Thoracic aorta (tissue), 2 donors: ENCODE measurements at regions not wholly inside any gene's neighbourhood (a gene's known extent, or its start where the extent isn't known, plus 50 kb on each side); places are given as distances from the start of the nearest gene placed in this dataset.

ENCODE experiments used
- ATAC-seq: fragments of 150-250 bp; one replicate; pipeline ENCODE4 v1.8.0; 2017; ENCODE audit warnings: low read depth; ENCODE audit not compliant: insufficient number of reproducible peaks, low FRiP score
- DNase-seq: peaks from one replicate; pipeline ENCODE4 v3.0.0-alpha.2; 2020; ENCODE audit warnings: low spot score
- H3K27ac ChIP-seq, 2 donors: fragments of 200-600 bp; sonication (generic); 1 replicate in 1 of 2; 2 replicates in 1 of 2; pipeline ENCODE4 v1.5.1; 2016; ENCODE audit warnings: mild to moderate bottlenecking in 2 of 2, moderate library complexity in 2 of 2
- H3K27me3 ChIP-seq: fragments of 200-600 bp; sonication (generic); replicated peaks from 2 replicates; pipeline ENCODE4 v1.6.0; 2016; ENCODE audit warnings: mild to moderate bottlenecking; ENCODE audit not compliant: insufficient read depth
- H3K36me3 ChIP-seq: fragments of 200-600 bp; sonication (generic); one replicate; pipeline ENCODE4 v1.5.1; 2016
- H3K4me1 ChIP-seq, 2 donors: fragments of 200-600 bp; sonication (generic); 1 replicate in 1 of 2; 2 replicates in 1 of 2; pipeline versions ENCODE4 v1.5.1 to v1.6.0; 2016; ENCODE audit warnings: low read depth in 2 of 2, mild to moderate bottlenecking in 1 of 2; ENCODE audit not compliant: control insufficient read depth in 1 of 2
- H3K4me3 ChIP-seq: fragments of 200-600 bp; sonication (generic); 2 replicates; pipeline ENCODE4 v1.5.1; 2016; ENCODE audit warnings: mild to moderate bottlenecking
- H3K9me3 ChIP-seq: fragments of 200-600 bp; sonication (generic); 2 replicates; pipeline ENCODE4 v1.5.1; 2016
- TF ChIP-seq, protein P1 (sequence below): fragments of 200-600 bp; sonication (generic); IDR thresholded peaks from one replicate; pipeline ENCODE4 v1.5.1; 2019; ENCODE audit warnings: antibody characterized with exemption

DNA sequence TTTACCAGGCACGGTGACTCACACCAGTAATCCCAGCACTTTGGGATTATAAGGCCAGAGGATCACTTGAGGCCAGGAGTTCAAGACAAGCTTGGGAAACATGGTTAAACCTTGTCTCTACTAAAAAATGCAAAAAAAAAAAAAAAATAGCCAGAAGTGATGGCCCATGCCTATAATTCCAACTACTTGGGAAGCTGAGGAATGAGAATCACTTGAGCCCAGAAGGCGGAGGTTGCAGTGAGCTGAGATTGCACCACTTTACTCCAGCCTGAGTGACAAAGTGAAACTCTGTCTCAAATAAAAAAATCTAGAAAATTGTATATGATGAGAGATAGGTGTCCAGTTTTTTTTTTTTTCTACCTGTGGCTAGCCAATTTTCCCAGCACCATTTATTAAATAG, 578.2 kb downstream of the ANKRD7 start:
- TF ChIP-seq, protein P1, sequence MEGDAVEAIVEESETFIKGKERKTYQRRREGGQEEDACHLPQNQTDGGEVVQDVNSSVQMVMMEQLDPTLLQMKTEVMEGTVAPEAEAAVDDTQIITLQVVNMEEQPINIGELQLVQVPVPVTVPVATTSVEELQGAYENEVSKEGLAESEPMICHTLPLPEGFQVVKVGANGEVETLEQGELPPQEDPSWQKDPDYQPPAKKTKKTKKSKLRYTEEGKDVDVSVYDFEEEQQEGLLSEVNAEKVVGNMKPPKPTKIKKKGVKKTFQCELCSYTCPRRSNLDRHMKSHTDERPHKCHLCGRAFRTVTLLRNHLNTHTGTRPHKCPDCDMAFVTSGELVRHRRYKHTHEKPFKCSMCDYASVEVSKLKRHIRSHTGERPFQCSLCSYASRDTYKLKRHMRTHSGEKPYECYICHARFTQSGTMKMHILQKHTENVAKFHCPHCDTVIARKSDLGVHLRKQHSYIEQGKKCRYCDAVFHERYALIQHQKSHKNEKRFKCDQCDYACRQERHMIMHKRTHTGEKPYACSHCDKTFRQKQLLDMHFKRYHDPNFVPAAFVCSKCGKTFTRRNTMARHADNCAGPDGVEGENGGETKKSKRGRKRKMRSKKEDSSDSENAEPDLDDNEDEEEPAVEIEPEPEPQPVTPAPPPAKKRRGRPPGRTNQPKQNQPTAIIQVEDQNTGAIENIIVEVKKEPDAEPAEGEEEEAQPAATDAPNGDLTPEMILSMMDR = no peak
- Histone ChIP-seq H3K36me3 (no peaks in the 10 kb centered on the region), H3K27ac (no peak overlapping the region), H3K4me1 (no peaks in the 10 kb centered on the region), H3K9me3 (no peaks in the 10 kb centered on the region), H3K27me3 (no peaks in the 10 kb centered on the region), H3K4me3 (no peak overlapping the region)
- no peak for ATAC-seq
- no peak for DNase-seq

DNA sequence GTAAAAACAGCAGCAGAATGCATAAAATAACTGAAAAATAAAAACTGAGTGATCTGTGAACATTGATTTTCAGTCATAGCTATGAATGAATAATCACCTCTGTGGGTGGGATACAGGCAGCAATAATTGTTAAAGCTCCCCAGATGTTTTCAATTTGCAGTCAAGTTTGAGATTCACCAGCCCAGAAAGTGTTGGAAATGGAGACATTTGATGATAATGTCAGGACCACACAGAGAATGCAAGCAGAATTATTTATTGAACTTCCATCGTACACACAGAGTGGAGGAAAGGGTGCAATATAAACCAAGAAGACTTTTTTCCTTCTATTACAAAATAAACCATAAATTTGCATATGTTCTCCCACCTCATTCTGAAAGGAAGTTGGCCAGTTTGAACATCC, 601.7 kb downstream of the ANKRD7 start:
- ATAC-seq = no peak

DNA sequence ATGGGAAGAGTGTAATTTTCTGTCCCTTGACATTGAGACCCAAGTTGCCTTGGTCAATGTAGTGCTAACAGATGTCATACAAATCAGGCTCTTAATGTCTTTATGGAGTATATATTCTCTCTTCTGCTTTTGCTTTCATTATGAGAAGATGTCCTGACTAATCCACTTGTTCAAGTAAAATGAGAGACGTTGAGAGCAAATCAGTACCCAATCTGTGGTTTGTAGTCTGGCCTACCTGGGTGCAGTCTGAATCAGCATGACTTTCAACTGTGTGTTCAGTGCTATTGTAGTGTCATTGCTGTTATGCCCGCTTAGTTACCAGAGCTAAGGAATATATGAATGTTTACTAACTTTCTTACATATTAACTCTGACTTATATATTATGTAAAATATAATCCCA, 612.4 kb downstream of the ANKRD7 start:
- no peaks in the 10 kb centered on the region for H3K4me1 ChIP-seq
- DNase-seq = no peak
- no peak for ATAC-seq
- H3K9me3 ChIP-seq = no peaks in the 10 kb centered on the region
- no peaks in the 10 kb centered on the region for H3K36me3 ChIP-seq
- H3K27me3 ChIP-seq = no peaks in the 10 kb centered on the region
- H3K27ac ChIP-seq = no peak overlapping the region
- TF ChIP-seq, protein P1 = no peak
- H3K4me3 ChIP-seq = no peak overlapping the region

More for the DNA sequence above, 601.7 kb downstream of the ANKRD7 start:
- Histone ChIP-seq H3K4me3 (no peak overlapping the region), H3K27ac (no peak overlapping the region), H3K36me3 (no peaks in the 10 kb centered on the region), H3K4me1 (no peaks in the 10 kb centered on the region), H3K27me3 (no peaks in the 10 kb centered on the region), H3K9me3 (no peaks in the 10 kb centered on the region)
- TF ChIP-seq, protein P1 = no peak
- no peak for DNase-seq

DNA sequence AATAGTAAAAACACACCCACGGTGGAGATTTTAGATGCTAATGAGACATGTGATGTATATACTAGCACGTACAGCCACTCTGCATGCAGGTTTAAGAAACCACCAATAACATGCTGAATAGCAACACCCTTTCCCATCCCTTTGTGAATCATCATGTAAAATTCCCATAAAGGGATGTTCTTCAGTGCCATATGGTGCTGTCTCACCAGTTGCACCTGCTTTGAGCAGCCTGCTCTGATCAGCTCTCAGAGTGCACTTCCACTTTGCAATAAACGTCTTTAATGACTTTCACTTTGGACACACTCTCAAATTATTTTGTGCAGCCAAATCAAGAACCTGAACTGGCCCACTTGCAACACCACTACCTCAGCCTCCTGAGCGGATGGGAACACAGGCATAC, 615.0 kb downstream of the ANKRD7 start:
- Histone ChIP-seq H3K27me3 (no peaks in the 10 kb centered on the region), H3K4me1 (no peaks in the 10 kb centered on the region), H3K4me3 (no peak overlapping the region), H3K9me3 (no peaks in the 10 kb centered on the region), H3K27ac (no peak overlapping the region), H3K36me3 (no peaks in the 10 kb centered on the region)
- ATAC-seq (no peak), DNase-seq (no peak)
- TF ChIP-seq, protein P1 = no peak

DNA sequence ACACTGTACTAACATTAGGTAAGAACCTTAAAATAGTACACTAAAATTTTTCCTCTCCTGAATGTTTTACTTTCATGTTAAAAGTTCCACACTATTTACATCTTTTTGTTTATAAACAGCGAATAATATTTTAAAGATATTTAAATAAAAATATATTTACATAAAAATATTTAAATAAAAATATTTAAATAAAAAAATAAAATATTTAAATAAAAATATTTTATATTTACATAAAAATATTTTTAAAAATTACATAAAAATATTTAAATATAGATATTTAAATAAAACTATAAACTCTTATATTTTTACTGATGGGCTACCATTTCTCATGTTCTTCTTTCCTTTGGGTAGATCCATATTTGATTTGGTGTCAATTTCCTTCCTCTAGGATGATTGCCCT, 619.0 kb downstream of the ANKRD7 start:
- no peak for DNase-seq
- no peaks in the 10 kb centered on the region for H3K9me3 ChIP-seq
- H3K27me3 ChIP-seq = no peaks in the 10 kb centered on the region
- no peaks in the 10 kb centered on the region for H3K36me3 ChIP-seq
- no peak overlapping the region for H3K4me3 ChIP-seq
- no peaks in the 10 kb centered on the region for H3K4me1 ChIP-seq
- TF ChIP-seq, protein P1 = no peak
- no peak overlapping the region for H3K27ac ChIP-seq
- no peak for ATAC-seq
